SJCRH30 (cell line): ENCODE measurements at regions not wholly inside any gene's neighbourhood (a gene's known extent, or its start where the extent isn't known, plus 50 kb on each side); places are given as distances from the start of the nearest gene placed in this dataset.

Experiments
- DNase-seq, 2 experiments: peaks; one replicate each; pipeline ENCODE4 v3.0.0-alpha.2; 2015 to 2020
- H3K27ac ChIP-seq: fragments of 250-450 bp; sonication (Bioruptor Pico); 2 replicates; pipeline ENCODE4 v1.5.1; 2020; ENCODE audit warnings: mild to moderate bottlenecking, moderate library complexity
- H3K27me3 ChIP-seq: fragments of 250-450 bp; sonication (Bioruptor Pico); 2 replicates; pipeline ENCODE4 v1.5.1; 2020; ENCODE audit warnings: mild to moderate bottlenecking, moderate library complexity
- H3K36me3 ChIP-seq: fragments of 250-450 bp; sonication (Bioruptor Pico); 2 replicates; pipeline ENCODE4 v1.5.1; 2020; ENCODE audit warnings: mild to moderate bottlenecking, moderate library complexity
- H3K4me1 ChIP-seq: fragments of 250-450 bp; sonication (Bioruptor Pico); 2 replicates; pipeline ENCODE4 v1.5.1; 2020; ENCODE audit warnings: mild to moderate bottlenecking, moderate library complexity
- H3K4me3 ChIP-seq: fragments of 250-450 bp; sonication (Bioruptor Pico); 2 replicates; pipeline ENCODE4 v1.5.1; 2020; ENCODE audit warnings: mild to moderate bottlenecking, moderate library complexity
- H3K9me3 ChIP-seq: fragments of 250-450 bp; sonication (Bioruptor Pico); replicated peaks from 2 replicates; pipeline ENCODE4 v1.5.1; 2020; ENCODE audit warnings: mild to moderate bottlenecking, moderate library complexity

GRCh38 chr15:85906640-85907039, 111.9 kb upstream of the KLHL25 start:
- Histone ChIP-seq H3K27me3 (no peaks in the 10 kb centered on the region), H3K4me1 (no peaks in the 10 kb centered on the region), H3K9me3 (no peaks in the 10 kb centered on the region), H3K4me3 (no peak overlapping the region), H3K27ac (no peak overlapping the region), H3K36me3 (no peaks in the 10 kb centered on the region)
- no peak for DNase-seq

GRCh38 chr15:85910834-85911233, 116.1 kb upstream of the KLHL25 start:
- H3K4me1 ChIP-seq: peaks cover 5% of the 10 kb centered on the region
- no peaks in the 10 kb centered on the region for H3K27me3 ChIP-seq
- H3K4me3 ChIP-seq: no peak overlapping the region
- DNase-seq: no peak
- H3K9me3 ChIP-seq: no peaks in the 10 kb centered on the region
- no peaks in the 10 kb centered on the region for H3K36me3 ChIP-seq
- no peak overlapping the region for H3K27ac ChIP-seq

- Histone ChIP-seq H3K9me3 (no peaks in the 10 kb centered on the region), H3K36me3 (no peaks in the 10 kb centered on the region), H3K27ac (no peak overlapping the region), H3K4me3 (no peak overlapping the region), H3K27me3 (no peaks in the 10 kb centered on the region), H3K4me1 (peaks cover 5% of the 10 kb centered on the region)
- DNase-seq: peak in 1 of 2 experiments; percentile 30
Observed at GRCh38 chr15:85913461-85913860, 118.7 kb upstream of the KLHL25 start.

GRCh38 chr15:85920956-85921355, 126.2 kb upstream of the KLHL25 start:
- no peaks in the 10 kb centered on the region for H3K9me3 ChIP-seq
- no peak overlapping the region for H3K27ac ChIP-seq
- DNase-seq: no peak
- H3K4me3 ChIP-seq: no peak overlapping the region
- H3K4me1 ChIP-seq: no peaks in the 10 kb centered on the region
- H3K27me3 ChIP-seq: no peaks in the 10 kb centered on the region
- H3K36me3 ChIP-seq: no peaks in the 10 kb centered on the region

GRCh38 chr15:85924088-85924487, 129.4 kb upstream of the KLHL25 start:
- no peaks in the 10 kb centered on the region for H3K4me1 ChIP-seq
- no peaks in the 10 kb centered on the region for H3K27me3 ChIP-seq
- H3K27ac ChIP-seq: no peak overlapping the region
- H3K9me3 ChIP-seq: no peaks in the 10 kb centered on the region
- no peaks in the 10 kb centered on the region for H3K36me3 ChIP-seq
- no peak for DNase-seq
- H3K4me3 ChIP-seq: no peak overlapping the region

- Histone ChIP-seq H3K27ac (no peak overlapping the region), H3K36me3 (no peaks in the 10 kb centered on the region), H3K27me3 (no peaks in the 10 kb centered on the region), H3K4me1 (no peaks in the 10 kb centered on the region), H3K9me3 (no peaks in the 10 kb centered on the region), H3K4me3 (no peak overlapping the region)
- no peak for DNase-seq
Observed at GRCh38 chr15:85925649-85926237, 131.0 kb upstream of the KLHL25 start.

- Histone ChIP-seq H3K9me3 (no peaks in the 10 kb centered on the region), H3K4me3 (no peak overlapping the region), H3K4me1 (no peaks in the 10 kb centered on the region), H3K27ac (no peak overlapping the region), H3K36me3 (no peaks in the 10 kb centered on the region), H3K27me3 (no peaks in the 10 kb centered on the region)
- no peak for DNase-seq
Observed at GRCh38 chr15:85926834-85927233, 132.1 kb upstream of the KLHL25 start.

GRCh38 chr15:85927931-85928537, 133.3 kb upstream of the KLHL25 start:
- Histone ChIP-seq H3K4me1 (no peaks in the 10 kb centered on the region), H3K36me3 (no peaks in the 10 kb centered on the region), H3K27ac (no peak overlapping the region), H3K27me3 (no peaks in the 10 kb centered on the region), H3K4me3 (no peak overlapping the region), H3K9me3 (no peaks in the 10 kb centered on the region)
- no peak for DNase-seq

GRCh38 chr15:85929786-85930185, 135.1 kb upstream of the KLHL25 start:
- Histone ChIP-seq H3K4me1 (no peaks in the 10 kb centered on the region), H3K9me3 (no peaks in the 10 kb centered on the region), H3K4me3 (no peak overlapping the region), H3K27ac (no peak overlapping the region), H3K36me3 (no peaks in the 10 kb centered on the region), H3K27me3 (no peaks in the 10 kb centered on the region)
- no peak for DNase-seq

- no peaks in the 10 kb centered on the region for H3K36me3 ChIP-seq
- H3K27ac ChIP-seq: no peak overlapping the region
- no peak for DNase-seq
- H3K4me1 ChIP-seq: no peaks in the 10 kb centered on the region
- no peak overlapping the region for H3K4me3 ChIP-seq
- H3K27me3 ChIP-seq: no peaks in the 10 kb centered on the region
- H3K9me3 ChIP-seq: no peaks in the 10 kb centered on the region
Observed at GRCh38 chr15:85932391-85932790, 137.7 kb upstream of the KLHL25 start.

- H3K27ac ChIP-seq: no peak overlapping the region
- no peaks in the 10 kb centered on the region for H3K4me1 ChIP-seq
- no peaks in the 10 kb centered on the region for H3K27me3 ChIP-seq
- H3K9me3 ChIP-seq: no peaks in the 10 kb centered on the region
- H3K4me3 ChIP-seq: no peak overlapping the region
- no peak for DNase-seq
- no peaks in the 10 kb centered on the region for H3K36me3 ChIP-seq
Observed at GRCh38 chr15:85934691-85935090, 140.0 kb upstream of the KLHL25 start.

- no peaks in the 10 kb centered on the region for H3K36me3 ChIP-seq
- no peaks in the 10 kb centered on the region for H3K4me1 ChIP-seq
- H3K4me3 ChIP-seq: no peak overlapping the region
- no peaks in the 10 kb centered on the region for H3K27me3 ChIP-seq
- no peak overlapping the region for H3K27ac ChIP-seq
- no peaks in the 10 kb centered on the region for H3K9me3 ChIP-seq
- DNase-seq: no peak
Observed at GRCh38 chr15:85935182-85935581, 140.5 kb upstream of the KLHL25 start.

GRCh38 chr15:85937661-85938060, 142.0 kb upstream of the AGBL1 start:
- H3K4me3 ChIP-seq: no peak overlapping the region
- H3K4me1 ChIP-seq: no peaks in the 10 kb centered on the region
- no peak overlapping the region for H3K27ac ChIP-seq
- H3K9me3 ChIP-seq: no peaks in the 10 kb centered on the region
- no peak for DNase-seq
- H3K36me3 ChIP-seq: no peaks in the 10 kb centered on the region
- no peaks in the 10 kb centered on the region for H3K27me3 ChIP-seq

GRCh38 chr15:85941186-85941855, 138.3 kb upstream of the AGBL1 start:
- Histone ChIP-seq H3K4me3 (no peak overlapping the region), H3K4me1 (no peaks in the 10 kb centered on the region), H3K27ac (no peak overlapping the region), H3K27me3 (no peaks in the 10 kb centered on the region), H3K36me3 (no peaks in the 10 kb centered on the region), H3K9me3 (no peaks in the 10 kb centered on the region)
- DNase-seq: no peak

- no peaks in the 10 kb centered on the region for H3K27me3 ChIP-seq
- H3K36me3 ChIP-seq: no peaks in the 10 kb centered on the region
- no peak for DNase-seq
- H3K9me3 ChIP-seq: no peaks in the 10 kb centered on the region
- H3K4me1 ChIP-seq: no peaks in the 10 kb centered on the region
- H3K27ac ChIP-seq: no peak overlapping the region
- no peak overlapping the region for H3K4me3 ChIP-seq
Observed at GRCh38 chr15:85942632-85943031, 137.0 kb upstream of the AGBL1 start.

GRCh38 chr15:85943151-85943550, 136.5 kb upstream of the AGBL1 start:
- Histone ChIP-seq H3K4me3 (no peak overlapping the region), H3K9me3 (no peaks in the 10 kb centered on the region), H3K27ac (no peak overlapping the region), H3K27me3 (no peaks in the 10 kb centered on the region), H3K36me3 (no peaks in the 10 kb centered on the region), H3K4me1 (no peaks in the 10 kb centered on the region)
- no peak for DNase-seq
